GM23338 (cell line): ENCODE measurements at regions not wholly inside any gene's neighbourhood (a gene's known extent, or its start where the extent isn't known, plus 50 kb on each side); places are given as distances from the start of the nearest gene placed in this dataset.

Experiments used
- ATAC-seq: fragments of 200-7000 bp; cut with Tn5 transposase; 3 replicates; pipeline ENCODE4 v1.9.1; 2020
- DNase-seq: peaks from one replicate; pipeline ENCODE4 v3.0.0-alpha.2; 2015; ENCODE audit warnings: low spot score
- H2AFZ ChIP-seq: fragments of 200-600 bp; sonication (generic); 2 replicates; pipeline ENCODE4 v1.8.0; 2016; ENCODE audit warnings: antibody characterized with exemption, mild to moderate bottlenecking, moderate library complexity
- H3F3A ChIP-seq: fragments of 200-600 bp; sonication (generic); replicated peaks from 2 replicates; pipeline ENCODE4 v1.8.0; 2017; ENCODE audit warnings: antibody characterized with exemption, mixed run types, low read depth
- H3K27ac ChIP-seq: fragments of 200-600 bp; sonication (generic); 2 replicates; pipeline ENCODE4 v1.6.1; 2016; ENCODE audit warnings: low read depth
- H3K27me3 ChIP-seq: fragments of 200-600 bp; sonication (generic); 2 replicates; pipeline ENCODE4 v1.8.0; 2016; ENCODE audit warnings: mild to moderate bottlenecking, mixed run types, moderate library complexity; ENCODE audit not compliant: insufficient read depth
- H3K36me3 ChIP-seq: fragments of 200-600 bp; sonication (generic); 2 replicates; pipeline ENCODE4 v1.8.0; 2016; ENCODE audit warnings: mild to moderate bottlenecking; ENCODE audit not compliant: insufficient read depth
- H3K4me1 ChIP-seq: fragments of 200-600 bp; sonication (generic); 2 replicates; pipeline ENCODE4 v1.8.0; 2016; ENCODE audit warnings: mild to moderate bottlenecking, moderate library complexity; ENCODE audit not compliant: insufficient read depth
- H3K4me2 ChIP-seq: fragments of 200-600 bp; sonication (generic); 2 replicates; pipeline ENCODE4 v1.7.1; 2017; ENCODE audit warnings: mixed run types
- H3K4me3 ChIP-seq: fragments of 200-600 bp; sonication (generic); 2 replicates; pipeline ENCODE4 v1.6.1; 2016; ENCODE audit warnings: mixed run types
- H3K79me2 ChIP-seq: fragments of 200-600 bp; sonication (generic); replicated peaks from 2 replicates; pipeline ENCODE4 v1.8.0; 2017; ENCODE audit warnings: mild to moderate bottlenecking; ENCODE audit not compliant: insufficient read depth
- H3K9me2 ChIP-seq: fragments of 200-600 bp; sonication (generic); 2 replicates; pipeline ENCODE4 v1.8.0; 2017; ENCODE audit not compliant: insufficient read depth
- H4K20me1 ChIP-seq: fragments of 200-600 bp; sonication (generic); replicated peaks from 2 replicates; pipeline ENCODE4 v1.8.0; 2017; ENCODE audit warnings: mild to moderate bottlenecking; ENCODE audit not compliant: insufficient read depth
- H3K27ac Mint-ChIP-seq: 2 replicates; pipeline ENCODE4 v1.8.0; 2020; ENCODE audit warnings: inconsistent platforms, mild to moderate bottlenecking, moderate library complexity, mixed read lengths
- H3K27me3 Mint-ChIP-seq: 3 replicates; pipeline ENCODE4 v1.8.0; 2022; ENCODE audit warnings: low read depth, mild to moderate bottlenecking, moderate library complexity, mixed read lengths, inconsistent platforms; ENCODE audit not compliant: insufficient read depth, poor library complexity
- H3K36me3 Mint-ChIP-seq: 3 replicates; pipeline ENCODE4 v1.8.0; 2021; ENCODE audit warnings: low read depth, mild to moderate bottlenecking, inconsistent platforms, moderate library complexity, mixed read lengths
- H3K4me1 Mint-ChIP-seq: 3 replicates; pipeline ENCODE4 v1.8.0; 2020; ENCODE audit warnings: mild to moderate bottlenecking, inconsistent platforms, mixed read lengths
- H3K4me3 Mint-ChIP-seq: 3 replicates; pipeline ENCODE4 v1.8.0; 2021; ENCODE audit warnings: moderate library complexity, mild to moderate bottlenecking, inconsistent platforms, mixed read lengths
- H3K9me3 Mint-ChIP-seq: 3 replicates; pipeline ENCODE4 v1.8.0; 2020; ENCODE audit warnings: moderate library complexity, mild to moderate bottlenecking, inconsistent platforms, mixed read lengths
- CREB1 ChIP-seq: fragments of 250-450 bp; sonication (Bioruptor Pico); IDR thresholded peaks from 2 replicates; pipeline ENCODE4 v1.5.0; 2020; ENCODE audit warnings: low read depth, mild to moderate bottlenecking, moderate library complexity
- JUNB ChIP-seq: IDR thresholded peaks from one replicate; pipeline ENCODE4 v1.6.1; 2016; ENCODE audit warnings: antibody characterized with exemption; ENCODE audit not compliant: unreplicated experiment
- NANOG ChIP-seq: IDR thresholded peaks from 2 replicates; pipeline ENCODE4 v1.6.1; 2016; ENCODE audit warnings: antibody characterized with exemption, borderline replicate concordance
- STAT1 ChIP-seq: IDR thresholded peaks from one replicate; pipeline ENCODE4 v1.6.1; 2016; ENCODE audit warnings: antibody characterized with exemption; ENCODE audit not compliant: unreplicated experiment
- ZNF114 ChIP-seq: fragments of 250-450 bp; sonication (Bioruptor Pico); IDR thresholded peaks from 2 replicates; pipeline ENCODE4 v1.5.0; 2020; ENCODE audit warnings: mild to moderate bottlenecking, moderate library complexity
- ZNF331 ChIP-seq: fragments of 250-450 bp; sonication (Bioruptor Pico); IDR thresholded peaks from 2 replicates; pipeline ENCODE4 v1.5.0; 2020; ENCODE audit warnings: low read depth, mild to moderate bottlenecking, moderate library complexity
- ZNF462 ChIP-seq: fragments of 250-450 bp; sonication (Bioruptor Pico); IDR thresholded peaks from 2 replicates; pipeline ENCODE4 v1.5.0; 2020; ENCODE audit warnings: mild to moderate bottlenecking, moderate library complexity
- TF ChIP-seq, protein P1 (sequence below), 2 experiments: fragments of 200-600 bp in 1 of 2; sonication (generic) in 1 of 2; conservative IDR thresholded peaks; 2 replicates each; pipeline versions ENCODE4 v1.5.1 to v1.6.1; 2016 to 2017; ENCODE audit warnings: antibody characterized with exemption in 2 of 2, low read depth in 2 of 2, mild to moderate bottlenecking in 2 of 2, moderate library complexity in 1 of 2
- TF ChIP-seq, protein P2 (sequence below): IDR thresholded peaks from one replicate; pipeline ENCODE4 v1.6.1; 2018; ENCODE audit warnings: antibody characterized with exemption; ENCODE audit not compliant: unreplicated experiment

DNA sequence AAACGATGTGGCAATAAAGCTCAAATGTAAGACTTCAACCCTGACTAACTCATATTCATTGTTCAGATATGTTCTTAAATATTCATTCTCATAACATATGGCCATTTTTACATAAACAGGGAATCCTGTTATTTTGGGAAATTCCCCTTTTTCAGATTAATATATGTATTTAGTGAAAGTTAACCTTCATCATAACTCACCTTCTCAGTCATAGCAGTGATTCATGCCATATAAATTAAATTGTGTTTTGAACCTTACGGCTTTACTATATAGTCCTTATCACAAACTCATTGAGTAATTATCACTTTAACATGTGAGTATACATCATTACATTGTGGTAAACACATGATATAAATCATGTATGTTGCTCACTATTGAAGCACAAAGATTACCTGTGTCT, 392.5 kb upstream of the TRAM1L1 start (continued):
- TF ChIP-seq, protein P1, sequence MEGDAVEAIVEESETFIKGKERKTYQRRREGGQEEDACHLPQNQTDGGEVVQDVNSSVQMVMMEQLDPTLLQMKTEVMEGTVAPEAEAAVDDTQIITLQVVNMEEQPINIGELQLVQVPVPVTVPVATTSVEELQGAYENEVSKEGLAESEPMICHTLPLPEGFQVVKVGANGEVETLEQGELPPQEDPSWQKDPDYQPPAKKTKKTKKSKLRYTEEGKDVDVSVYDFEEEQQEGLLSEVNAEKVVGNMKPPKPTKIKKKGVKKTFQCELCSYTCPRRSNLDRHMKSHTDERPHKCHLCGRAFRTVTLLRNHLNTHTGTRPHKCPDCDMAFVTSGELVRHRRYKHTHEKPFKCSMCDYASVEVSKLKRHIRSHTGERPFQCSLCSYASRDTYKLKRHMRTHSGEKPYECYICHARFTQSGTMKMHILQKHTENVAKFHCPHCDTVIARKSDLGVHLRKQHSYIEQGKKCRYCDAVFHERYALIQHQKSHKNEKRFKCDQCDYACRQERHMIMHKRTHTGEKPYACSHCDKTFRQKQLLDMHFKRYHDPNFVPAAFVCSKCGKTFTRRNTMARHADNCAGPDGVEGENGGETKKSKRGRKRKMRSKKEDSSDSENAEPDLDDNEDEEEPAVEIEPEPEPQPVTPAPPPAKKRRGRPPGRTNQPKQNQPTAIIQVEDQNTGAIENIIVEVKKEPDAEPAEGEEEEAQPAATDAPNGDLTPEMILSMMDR (conservative IDR thresholded peaks at IDR 0.05; ENCODE audit: low read depth in 2 of 2) = no peak
- no peak for TF ChIP-seq NANOG

DNA sequence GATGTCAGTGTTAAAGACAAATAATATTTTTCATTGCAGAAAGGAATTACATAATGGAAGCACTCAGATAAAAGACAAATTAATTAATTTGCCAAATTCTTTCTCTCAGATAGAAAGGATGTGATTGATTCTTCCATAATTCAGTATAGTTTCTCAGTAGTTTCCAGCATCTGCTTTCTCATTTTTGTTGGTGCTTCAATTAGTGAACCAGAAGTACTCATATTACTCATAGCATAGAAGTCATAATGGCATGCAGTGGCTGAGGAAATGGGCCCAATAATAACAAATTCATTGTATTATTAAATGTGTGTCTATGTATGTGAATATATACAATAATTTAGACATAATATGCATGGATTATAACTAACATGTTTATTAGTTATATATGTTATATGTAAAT, 393.3 kb upstream of the TRAM1L1 start:
- Histone ChIP-seq H3K4me1 (peaks cover 6% of the 10 kb centered on the region; the same call in 1 of the 2 replicates), H3K27me3 (no peaks in the 10 kb centered on the region), H4K20me1 (no peaks in the 10 kb centered on the region), H3K9me2 (no peaks in the 10 kb centered on the region), H3K79me2 (no peaks in the 10 kb centered on the region), H3K36me3 (no peaks in the 10 kb centered on the region; the same call in 1 of the 2 replicates), H3K4me2 (no peak overlapping the region), H2AFZ (no peak overlapping the region), H3K27ac (no peak overlapping the region), H3F3A (no peaks in the 10 kb centered on the region), H3K4me3 (no peak overlapping the region)
- DNase-seq (no peak), ATAC-seq (no peak)
- no peaks in the 10 kb centered on the region for H3K36me3 Mint-ChIP-seq
- H3K9me3 Mint-ChIP-seq = no peaks in the 10 kb centered on the region
- H3K4me1 Mint-ChIP-seq = peaks cover 6% of the 10 kb centered on the region
- no peak for TF ChIP-seq JUNB
- TF ChIP-seq CREB1 (CRISPR knock-in tag) = no peak
- no peak for TF ChIP-seq NANOG
- TF ChIP-seq ZNF114 = no peak
- no peak for TF ChIP-seq STAT1
- H3K27me3 Mint-ChIP-seq = no peaks in the 10 kb centered on the region
- no peak overlapping the region for H3K4me3 Mint-ChIP-seq
- H3K27ac Mint-ChIP-seq = 0 out of 2 replicates have a peak overlapping the region, but pooled peaks have one; percentile 50

- H3K4me1 ChIP-seq = peaks cover 9% of the 10 kb centered on the region; the same call in 1 of the 2 replicates
- no peaks in the 10 kb centered on the region for H3K27me3 ChIP-seq
- H3K79me2 ChIP-seq = no peaks in the 10 kb centered on the region
- Mint-ChIP-seq H3K27ac (no peak overlapping the region), H3K27me3 (no peaks in the 10 kb centered on the region), H3K9me3 (no peaks in the 10 kb centered on the region), H3K36me3 (no peaks in the 10 kb centered on the region), H3K4me1 (peaks cover 12% of the 10 kb centered on the region), H3K4me3 (no peak overlapping the region)
- H3K27ac ChIP-seq = no peak overlapping the region
- 0 out of 2 replicates have a peak overlapping the region, but pooled peaks have one; percentile 5 for H2AFZ ChIP-seq
- H3F3A ChIP-seq = no peaks in the 10 kb centered on the region
- no peaks in the 10 kb centered on the region; the same call in 1 of the 2 replicates for H3K36me3 ChIP-seq
- no peaks in the 10 kb centered on the region for H3K9me2 ChIP-seq
- no peak overlapping the region for H3K4me3 ChIP-seq
- DNase-seq (no peak), ATAC-seq (no peak)
- no peaks in the 10 kb centered on the region for H4K20me1 ChIP-seq
- H3K4me2 ChIP-seq = no peak overlapping the region
- no peak for TF ChIP-seq JUNB
- TF ChIP-seq NANOG = no peak
- no peak for TF ChIP-seq ZNF331 (CRISPR knock-in tag)
- TF ChIP-seq CREB1 (CRISPR knock-in tag) = no peak
- no peak for TF ChIP-seq ZNF462 (CRISPR knock-in tag)
- TF ChIP-seq, protein P2, sequence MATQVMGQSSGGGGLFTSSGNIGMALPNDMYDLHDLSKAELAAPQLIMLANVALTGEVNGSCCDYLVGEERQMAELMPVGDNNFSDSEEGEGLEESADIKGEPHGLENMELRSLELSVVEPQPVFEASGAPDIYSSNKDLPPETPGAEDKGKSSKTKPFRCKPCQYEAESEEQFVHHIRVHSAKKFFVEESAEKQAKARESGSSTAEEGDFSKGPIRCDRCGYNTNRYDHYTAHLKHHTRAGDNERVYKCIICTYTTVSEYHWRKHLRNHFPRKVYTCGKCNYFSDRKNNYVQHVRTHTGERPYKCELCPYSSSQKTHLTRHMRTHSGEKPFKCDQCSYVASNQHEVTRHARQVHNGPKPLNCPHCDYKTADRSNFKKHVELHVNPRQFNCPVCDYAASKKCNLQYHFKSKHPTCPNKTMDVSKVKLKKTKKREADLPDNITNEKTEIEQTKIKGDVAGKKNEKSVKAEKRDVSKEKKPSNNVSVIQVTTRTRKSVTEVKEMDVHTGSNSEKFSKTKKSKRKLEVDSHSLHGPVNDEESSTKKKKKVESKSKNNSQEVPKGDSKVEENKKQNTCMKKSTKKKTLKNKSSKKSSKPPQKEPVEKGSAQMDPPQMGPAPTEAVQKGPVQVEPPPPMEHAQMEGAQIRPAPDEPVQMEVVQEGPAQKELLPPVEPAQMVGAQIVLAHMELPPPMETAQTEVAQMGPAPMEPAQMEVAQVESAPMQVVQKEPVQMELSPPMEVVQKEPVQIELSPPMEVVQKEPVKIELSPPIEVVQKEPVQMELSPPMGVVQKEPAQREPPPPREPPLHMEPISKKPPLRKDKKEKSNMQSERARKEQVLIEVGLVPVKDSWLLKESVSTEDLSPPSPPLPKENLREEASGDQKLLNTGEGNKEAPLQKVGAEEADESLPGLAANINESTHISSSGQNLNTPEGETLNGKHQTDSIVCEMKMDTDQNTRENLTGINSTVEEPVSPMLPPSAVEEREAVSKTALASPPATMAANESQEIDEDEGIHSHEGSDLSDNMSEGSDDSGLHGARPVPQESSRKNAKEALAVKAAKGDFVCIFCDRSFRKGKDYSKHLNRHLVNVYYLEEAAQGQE = no peak
Observed at GRCh38 chr4:117479673-117480072, 394.3 kb upstream of the TRAM1L1 start.
